Stimulated activated CD4-positive, alpha-beta T cell treated with anti-CD3 and anti-CD28 coated beads, Interleukin-2, amount 100 ng/mL, for 24 hours (primary cell): ENCODE measurements at regions not wholly inside any gene's neighbourhood (a gene's known extent, or its start where the extent isn't known, plus 50 kb on each side); places are given as distances from the start of the nearest gene placed in this dataset.
A peak's percentile ranks its signal among the peaks of the same experiment; 100 is the strongest.

Experiments used
- DNase-seq, 2 donors: peaks; one replicate each; pipeline ENCODE4 v3.0.0-alpha.2; 2020

GRCh38 chr3:127112796-127113570 is 79.9 kb upstream of the PRR23E start:
- DNase-seq, result no peak

- no peak for DNase-seq
Observed at GRCh38 chr3:127113571-127113891, 79.4 kb upstream of the PRR23E start.

DNA sequence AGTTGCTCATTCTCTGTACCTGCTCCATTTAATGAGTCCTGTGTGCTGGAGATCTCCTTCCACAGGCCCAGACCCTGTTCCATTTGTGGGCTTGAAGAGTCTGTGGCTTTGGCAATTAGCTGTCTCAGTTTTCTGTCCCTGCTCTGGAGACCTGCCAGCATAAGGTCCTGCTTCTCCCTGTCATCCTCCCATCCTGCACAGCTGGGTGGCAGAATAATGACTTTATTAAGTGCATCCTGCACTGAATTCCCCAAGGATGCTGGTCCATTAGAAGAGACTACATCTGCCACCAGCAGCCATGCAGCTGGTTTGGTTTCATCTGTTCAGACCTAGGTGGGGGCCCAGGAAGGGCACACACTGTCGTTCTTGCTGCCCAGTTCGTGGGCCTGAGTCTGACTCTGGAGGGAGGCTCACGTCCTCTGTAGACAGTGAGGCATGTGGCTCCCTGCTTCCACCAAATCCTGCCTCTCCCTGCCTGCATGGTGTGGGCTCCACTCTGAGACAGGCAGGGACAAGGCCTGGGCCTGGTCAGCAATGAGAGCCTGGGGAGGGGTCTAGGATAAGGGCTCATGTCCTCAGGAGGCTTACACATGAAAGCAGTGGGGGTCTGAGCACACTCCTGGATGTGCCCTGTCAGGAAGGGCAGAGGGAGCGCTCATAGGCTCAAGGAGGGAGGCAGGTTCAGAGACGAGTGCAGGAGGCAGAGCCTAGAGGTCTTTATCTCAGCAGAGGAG is 78.4 kb upstream of the PRR23E start:
- DNase-seq, result no peak

DNA sequence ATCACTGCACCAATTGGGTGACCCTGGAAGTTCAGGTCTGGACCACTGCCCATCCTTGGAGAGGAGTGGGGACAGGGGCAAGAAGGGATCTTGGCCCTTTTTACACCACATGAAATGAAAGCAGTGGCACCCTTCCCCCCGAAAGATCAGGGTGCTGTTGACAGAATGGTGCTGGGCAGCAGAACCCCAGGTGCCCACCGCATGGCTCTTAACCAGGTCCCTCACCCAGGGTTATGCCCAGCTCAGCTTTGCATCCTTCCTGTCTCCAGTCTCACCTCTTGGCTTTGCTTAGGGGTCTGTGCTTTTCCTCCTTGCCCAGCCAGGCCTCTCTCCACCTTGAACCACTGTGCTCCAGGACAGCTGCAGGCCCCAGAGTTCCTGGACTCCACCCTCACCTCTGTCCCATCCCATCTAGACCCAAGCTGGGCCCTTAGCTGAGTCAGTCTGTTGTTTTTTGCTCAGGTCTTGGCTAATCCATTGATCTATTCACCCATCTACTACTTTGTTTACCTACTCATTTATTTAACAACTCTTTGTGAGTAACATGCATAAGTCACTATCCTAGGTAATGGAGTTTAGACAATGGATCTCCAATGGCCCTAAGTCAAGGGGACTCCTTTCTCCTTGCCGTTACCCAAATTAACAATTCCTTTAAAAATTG is 77.1 kb upstream of the PRR23E start:
- no peak for DNase-seq

- DNase-seq, result no peak
Observed at GRCh38 chr3:127118366-127118765, 74.6 kb upstream of the PRR23E start.

- no peak for DNase-seq
Observed at GRCh38 chr3:127119693-127120464, 73.1 kb upstream of the PRR23E start.

- no peak for DNase-seq
Observed at GRCh38 chr3:127120851-127121647, 71.9 kb upstream of the PRR23E start.

DNA sequence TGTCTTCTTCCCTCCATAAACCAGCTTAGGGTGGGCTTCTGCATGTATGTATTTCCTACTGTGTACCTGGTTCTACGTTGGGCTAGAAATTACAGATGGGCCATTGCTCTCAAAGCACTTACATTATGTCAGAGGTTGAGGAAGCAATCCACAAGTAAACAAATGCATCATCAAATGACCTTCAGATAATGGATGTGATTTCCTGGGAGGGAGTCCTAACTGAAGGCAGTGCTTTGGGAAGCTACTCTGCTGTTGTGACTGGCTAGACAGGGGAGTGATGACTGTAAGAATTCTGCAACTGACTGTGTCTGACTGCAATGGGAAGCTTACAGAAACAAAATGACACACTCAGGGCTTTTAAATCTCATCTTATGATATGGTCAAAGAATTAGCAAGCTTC is 71.0 kb upstream of the PRR23E start:
- DNase-seq, result no peak

GRCh38 chr3:127123533-127123932 is 69.4 kb upstream of the PRR23E start:
- DNase-seq, result no peak

- DNase-seq, result no peak
Observed at GRCh38 chr3:127124120-127124519, 68.8 kb upstream of the PRR23E start.

- DNase-seq, result no peak
Observed at GRCh38 chr3:127131424-127132170, 61.3 kb upstream of the PRR23E start.

DNA sequence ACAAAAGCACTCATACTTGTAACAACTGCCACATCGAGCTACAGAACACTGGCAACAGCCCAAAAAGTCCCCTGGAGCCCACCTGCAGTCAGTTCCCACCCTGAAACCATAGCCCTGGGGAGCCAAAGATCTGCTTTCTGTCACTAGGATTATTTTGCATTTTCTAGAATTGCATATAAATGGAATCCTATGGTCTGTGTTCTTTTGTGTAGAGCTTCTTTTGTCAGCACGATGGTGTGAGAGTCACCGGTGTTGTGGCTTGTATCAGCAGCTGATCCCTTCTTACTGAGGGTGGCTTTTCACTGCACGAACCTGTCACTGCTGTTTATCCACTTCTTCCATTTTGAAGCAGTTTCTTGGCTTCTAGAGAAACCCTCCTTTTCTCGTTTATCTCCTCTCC is 60.1 kb upstream of the PRR23E start:
- no peak for DNase-seq

DNA sequence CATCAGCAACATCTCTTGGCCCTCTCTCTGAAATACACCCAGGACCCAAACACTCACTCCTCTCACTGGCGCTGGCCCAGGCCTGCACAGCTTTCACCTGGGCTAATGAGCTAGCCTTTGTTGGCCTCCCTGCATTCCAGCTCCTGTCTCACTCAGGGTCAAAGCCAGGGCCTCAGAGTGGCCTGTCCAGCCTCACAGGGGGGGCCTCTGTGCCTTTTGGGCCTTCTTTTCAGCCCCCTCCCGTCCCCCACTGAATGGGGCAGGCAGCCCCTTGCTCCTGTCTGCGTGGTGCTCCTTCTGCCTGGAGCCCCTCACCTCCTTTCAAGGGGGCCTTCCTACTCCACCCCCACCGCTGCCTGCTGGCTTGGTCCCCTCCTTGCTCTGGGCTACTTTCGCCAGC is 59.0 kb upstream of the PRR23E start:
- DNase-seq, result no peak

- DNase-seq, result no peak
Observed at GRCh38 chr3:127134466-127134865, 58.5 kb upstream of the PRR23E start.

GRCh38 chr3:127134887-127135240 is 58.1 kb upstream of the PRR23E start:
- DNase-seq, result no peak

GRCh38 chr3:127135241-127136023 is 57.5 kb upstream of the PRR23E start:
- peak in 1 of 2 donors; percentile 34 for DNase-seq

- no peak for DNase-seq
Observed at GRCh38 chr3:127136024-127136600, 56.8 kb upstream of the PRR23E start.

DNA sequence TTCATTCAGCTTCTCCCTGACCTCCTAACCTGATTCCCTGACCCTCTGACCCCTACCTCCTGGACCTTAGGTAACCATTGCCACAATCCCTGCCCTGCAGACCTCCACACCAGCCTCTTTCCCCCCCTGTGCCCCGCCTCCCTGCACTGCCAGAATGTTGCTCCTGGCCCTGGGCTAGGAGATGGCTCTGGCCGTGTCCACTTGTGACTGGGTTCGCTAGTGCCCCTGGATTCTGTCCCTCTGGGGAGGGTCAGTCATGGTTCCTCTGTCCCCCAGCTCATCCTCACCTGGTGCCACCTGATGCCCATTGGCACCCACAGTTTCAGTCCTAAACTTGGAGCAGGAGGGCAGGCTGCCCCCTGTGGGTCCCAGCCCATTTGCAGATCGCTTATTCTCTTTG is 56.2 kb upstream of the PRR23E start:
- DNase-seq, result no peak

DNA sequence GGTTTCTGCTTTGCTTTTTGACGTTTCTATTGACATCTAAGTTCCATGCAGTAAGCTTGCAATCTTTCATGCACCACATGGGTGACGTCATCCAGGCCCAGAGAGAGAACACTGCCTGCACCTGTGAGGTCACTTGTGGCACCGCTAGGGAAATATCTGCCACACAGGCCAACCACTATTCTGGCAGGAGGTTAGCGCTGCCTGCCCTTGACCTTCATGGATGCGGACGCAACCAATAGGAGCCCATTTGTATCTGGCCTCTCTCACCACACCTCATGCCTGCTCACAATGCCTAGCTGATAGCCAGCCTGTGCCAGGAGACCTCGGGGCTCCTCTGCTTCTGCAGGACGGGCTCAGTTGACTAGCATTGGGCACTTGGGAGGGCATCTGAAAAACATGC is 55.8 kb upstream of the PRR23E start:
- no peak for DNase-seq

- no peak for DNase-seq
Observed at GRCh38 chr3:127137757-127138536, 55.0 kb upstream of the PRR23E start.
